Activated CD4-positive, alpha-beta memory T cell treated with anti-CD3 and anti-CD28 coated beads for 36 hours (primary cell): ENCODE measurements at regions not wholly inside any gene's neighbourhood (a gene's known extent, or its start where the extent isn't known, plus 50 kb on each side); places are given as distances from the start of the nearest gene placed in this dataset.

Experiments
- CTCF ChIA-PET: fragments of 350-600 bp; sonication (Branson Sonifier 250); formaldehyde crosslinking; loops from one replicate; lab custom pipeline; 2021; ENCODE audit warnings: antibody characterized with exemption, inconsistent platforms; lab: Charles Lee
- POLR2A ChIA-PET: fragments of 350-600 bp; sonication (Branson Sonifier 250); formaldehyde crosslinking; loops from one replicate; lab custom pipeline; 2021; ENCODE audit warnings: antibody characterized with exemption; lab: Charles Lee
- DNase-seq: peaks from one replicate; pipeline ENCODE4 v3.0.0-alpha.2; 2020
- H3K27ac Mint-ChIP-seq: one replicate; pipeline ENCODE4 v1.8.0; 2021; ENCODE audit warnings: mixed read lengths
- H3K27me3 Mint-ChIP-seq: one replicate; pipeline ENCODE4 v1.8.0; 2021; ENCODE audit warnings: mixed read lengths
- H3K36me3 Mint-ChIP-seq: one replicate; pipeline ENCODE4 v1.8.0; 2021; ENCODE audit warnings: mixed read lengths
- H3K4me1 Mint-ChIP-seq: one replicate; pipeline ENCODE4 v1.8.0; 2021; ENCODE audit warnings: low read depth, mixed read lengths
- H3K4me3 Mint-ChIP-seq: one replicate; pipeline ENCODE4 v1.8.0; 2021; ENCODE audit warnings: mild to moderate bottlenecking, mixed read lengths
- H3K9me3 Mint-ChIP-seq: one replicate; pipeline ENCODE4 v1.8.0; 2021; ENCODE audit warnings: mixed read lengths
- intact Hi-C: fragments of 100-400 bp; cut with micrococcal nuclease; formaldehyde crosslinking; loops from one replicate; pipeline ENCODE4 v1.15.1; 2023

GRCh38 chr12:91590966-91591638, 408.5 kb upstream of the DCN start:
- DNase-seq, result no peak
- CTCF ChIA-PET, result interaction anchor here (0.8 kb wide), 1 partner anchor 220 kb away, joined by 3 read pairs; no protein-coding TSS in a partner anchor

GRCh38 chr12:91588874-91589454, 406.3 kb upstream of the DCN start:
- no peaks in the 10 kb centered on the region for H3K27me3 Mint-ChIP-seq
- peaks cover 1% of the 10 kb centered on the region for H3K4me1 Mint-ChIP-seq
- no peak overlapping the region for H3K27ac Mint-ChIP-seq
- no peak for DNase-seq
- H3K9me3 Mint-ChIP-seq, result no peaks in the 10 kb centered on the region
- ChIA-PET CTCF (no interaction called here), POLR2A (no interaction called here)
- no peaks in the 10 kb centered on the region for H3K36me3 Mint-ChIP-seq
- intact Hi-C loops, result no loop called here
- no peak overlapping the region for H3K4me3 Mint-ChIP-seq

More at GRCh38 chr12:91590966-91591638, 408.5 kb upstream of the DCN start:
- intact Hi-C loops, result no loop called here
- no peaks in the 10 kb centered on the region for H3K9me3 Mint-ChIP-seq
- no peaks in the 10 kb centered on the region for H3K36me3 Mint-ChIP-seq
- no peaks in the 10 kb centered on the region for H3K27me3 Mint-ChIP-seq
- POLR2A ChIA-PET, result no interaction called here
- H3K4me3 Mint-ChIP-seq, result no peak overlapping the region
- H3K4me1 Mint-ChIP-seq, result peaks cover 1% of the 10 kb centered on the region
- no peak overlapping the region for H3K27ac Mint-ChIP-seq

GRCh38 chr12:91586015-91586414, 403.4 kb upstream of the DCN start:
- H3K4me1 Mint-ChIP-seq, result no peaks in the 10 kb centered on the region
- no peak overlapping the region for H3K4me3 Mint-ChIP-seq
- H3K27me3 Mint-ChIP-seq, result no peaks in the 10 kb centered on the region
- intact Hi-C loops, result no loop called here
- H3K36me3 Mint-ChIP-seq, result no peaks in the 10 kb centered on the region
- CTCF ChIA-PET, result interaction anchor here (1.3 kb wide), 1 partner anchor 8 kb away, joined by 3 read pairs; no protein-coding TSS in a partner anchor
- POLR2A ChIA-PET, result no interaction called here
- DNase-seq, result no peak
- H3K27ac Mint-ChIP-seq, result no peak overlapping the region
- H3K9me3 Mint-ChIP-seq, result no peaks in the 10 kb centered on the region

- H3K9me3 Mint-ChIP-seq, result no peaks in the 10 kb centered on the region
- no peaks in the 10 kb centered on the region for H3K36me3 Mint-ChIP-seq
- CTCF ChIA-PET, result no interaction called here
- POLR2A ChIA-PET, result no interaction called here
- H3K27me3 Mint-ChIP-seq, result no peaks in the 10 kb centered on the region
- no peak for DNase-seq
- H3K27ac Mint-ChIP-seq, result no peak overlapping the region
- peaks cover under 1% of the 10 kb centered on the region for H3K4me1 Mint-ChIP-seq
- intact Hi-C loops, result no loop called here
- H3K4me3 Mint-ChIP-seq, result no peak overlapping the region
Measured at GRCh38 chr12:91582811-91583210, 400.2 kb upstream of the DCN start.

GRCh38 chr12:91579516-91580263, 397.1 kb upstream of the DCN start:
- ChIA-PET CTCF (interaction anchor here (0.7 to 1.9 kb wide), 4 partner anchors 198 to 1019 kb away, joined by 3 to 7 read pairs (median 5); no protein-coding TSS in a partner anchor), POLR2A (no interaction called here)
- Mint-ChIP-seq H3K4me3 (no peak overlapping the region), H3K4me1 (peaks cover 4% of the 10 kb centered on the region), H3K27me3 (peaks cover 2% of the 10 kb centered on the region), H3K36me3 (no peaks in the 10 kb centered on the region), H3K27ac (no peak overlapping the region), H3K9me3 (no peaks in the 10 kb centered on the region)
- no peak for DNase-seq
- intact Hi-C loops, result loop anchor here (5.0 to 10.0 kb wide), 3 partner anchors 197 to 1015 kb away; no protein-coding TSS in a partner anchor

GRCh38 chr12:91577586-91578539, 395.2 kb upstream of the DCN start:
- peak overlapping the region; percentile 63 for H3K4me3 Mint-ChIP-seq

GRCh38 chr12:91576432-91576831, 393.8 kb upstream of the DCN start:
- ChIA-PET POLR2A (no interaction called here), CTCF (interaction anchor here (3.8 kb wide), 1 partner anchor 194 kb away, joined by 14 read pairs; no protein-coding TSS in a partner anchor)
- peaks cover 4% of the 10 kb centered on the region for H3K4me1 Mint-ChIP-seq
- H3K4me3 Mint-ChIP-seq, result no peak overlapping the region
- DNase-seq, result no peak
- intact Hi-C loops, result loop anchor here (5.0 to 10.0 kb wide), 3 partner anchors 194 to 1018 kb away; no protein-coding TSS in a partner anchor
- no peaks in the 10 kb centered on the region for H3K36me3 Mint-ChIP-seq
- no peaks in the 10 kb centered on the region for H3K9me3 Mint-ChIP-seq
- H3K27ac Mint-ChIP-seq, result no peak overlapping the region
- peaks cover 2% of the 10 kb centered on the region for H3K27me3 Mint-ChIP-seq

More at GRCh38 chr12:91577586-91578539, 395.2 kb upstream of the DCN start:
- POLR2A ChIA-PET, result no interaction called here
- Mint-ChIP-seq H3K4me1 (peaks cover 4% of the 10 kb centered on the region), H3K9me3 (no peaks in the 10 kb centered on the region), H3K27me3 (peaks cover 2% of the 10 kb centered on the region), H3K36me3 (no peaks in the 10 kb centered on the region), H3K27ac (no peak overlapping the region)
- CTCF ChIA-PET, result interaction anchor here (0.6 to 1.8 kb wide), 13 partner anchors 9 to 1197 kb away, joined by 3 to 7 read pairs (median 3); no protein-coding TSS in a partner anchor
- DNase-seq, result no peak
- intact Hi-C loops, result loop anchor here (5.0 to 10.0 kb wide), 3 partner anchors 196 to 1017 kb away; no protein-coding TSS in a partner anchor

GRCh38 chr12:91575630-91576029, 393.0 kb upstream of the DCN start:
- CTCF ChIA-PET, result interaction anchor here (1.6 to 3.8 kb wide), 2 partner anchors 13 to 194 kb away, joined by 4 to 14 read pairs; no protein-coding TSS in a partner anchor
- H3K27ac Mint-ChIP-seq, result no peak overlapping the region
- no peaks in the 10 kb centered on the region for H3K36me3 Mint-ChIP-seq
- no peaks in the 10 kb centered on the region for H3K9me3 Mint-ChIP-seq
- no peak for DNase-seq
- POLR2A ChIA-PET, result no interaction called here
- H3K4me1 Mint-ChIP-seq, result peaks cover 4% of the 10 kb centered on the region
- H3K27me3 Mint-ChIP-seq, result peaks cover 2% of the 10 kb centered on the region
- H3K4me3 Mint-ChIP-seq, result no peak overlapping the region
- intact Hi-C loops, result loop anchor here (5.0 to 10.0 kb wide), 3 partner anchors 193 to 1019 kb away; no protein-coding TSS in a partner anchor

- ChIA-PET CTCF (interaction anchor here (1.6 to 3.8 kb wide), 2 partner anchors 12 to 193 kb away, joined by 4 to 14 read pairs; no protein-coding TSS in a partner anchor), POLR2A (no interaction called here)
Measured at GRCh38 chr12:91574975-91575374, 392.4 kb upstream of the DCN start.

GRCh38 chr12:91574391-91574790, 391.8 kb upstream of the DCN start:
- Mint-ChIP-seq H3K27me3 (peaks cover 2% of the 10 kb centered on the region), H3K36me3 (no peaks in the 10 kb centered on the region), H3K4me1 (peaks cover 4% of the 10 kb centered on the region), H3K9me3 (no peaks in the 10 kb centered on the region), H3K27ac (no peak overlapping the region), H3K4me3 (no peak overlapping the region)
- no peak for DNase-seq
- CTCF ChIA-PET, result interaction anchor here (1.6 to 3.8 kb wide), 2 partner anchors 11 to 192 kb away, joined by 4 to 14 read pairs; no protein-coding TSS in a partner anchor
- POLR2A ChIA-PET, result no interaction called here
- intact Hi-C loops, result loop anchor here (10.0 kb wide), 1 partner anchor 1020 kb away; no protein-coding TSS in a partner anchor

More at GRCh38 chr12:91574975-91575374, 392.4 kb upstream of the DCN start:
- intact Hi-C loops, result loop anchor here (5.0 to 10.0 kb wide), 3 partner anchors 193 to 1020 kb away; no protein-coding TSS in a partner anchor
- Mint-ChIP-seq H3K36me3 (no peaks in the 10 kb centered on the region), H3K4me3 (no peak overlapping the region), H3K4me1 (peaks cover 4% of the 10 kb centered on the region), H3K27me3 (peaks cover 2% of the 10 kb centered on the region), H3K9me3 (no peaks in the 10 kb centered on the region), H3K27ac (no peak overlapping the region)
- no peak for DNase-seq

GRCh38 chr12:91572869-91573268, 390.3 kb upstream of the DCN start:
- intact Hi-C loops, result loop anchor here (10.0 kb wide), 1 partner anchor 1022 kb away; no protein-coding TSS in a partner anchor

More at GRCh38 chr12:91572869-91573268, 390.3 kb upstream of the DCN start:
- no peak overlapping the region for H3K4me3 Mint-ChIP-seq
- ChIA-PET POLR2A (no interaction called here), CTCF (interaction anchor here (3.8 kb wide), 1 partner anchor 191 kb away, joined by 14 read pairs; no protein-coding TSS in a partner anchor)
- H3K4me1 Mint-ChIP-seq, result peaks cover 4% of the 10 kb centered on the region
- no peaks in the 10 kb centered on the region for H3K36me3 Mint-ChIP-seq
- H3K27me3 Mint-ChIP-seq, result peaks cover 2% of the 10 kb centered on the region
- no peaks in the 10 kb centered on the region for H3K9me3 Mint-ChIP-seq
- no peak overlapping the region for H3K27ac Mint-ChIP-seq
- no peak for DNase-seq
